ENCODE measurements at regions not wholly inside any gene's neighbourhood (a gene's known extent, or its start where the extent isn't known, plus 50 kb on each side); places are given as distances from the start of the nearest gene placed in this dataset.
A peak's percentile ranks its signal among the peaks of the same experiment; 100 is the strongest.

GRCh38 chr4:11495291-11495690 is 66.6 kb upstream of the HS3ST1 start:
- peaks cover 2 to 16% (median 11%) of the 10 kb centered on the region in 7 donors for H3K9me3 Mint-ChIP-seq
- H3K4me1 Mint-ChIP-seq, result no peaks in the 10 kb centered on the region
- ATAC-seq (ENCODE audit: low read depth in 2 of 2) (no peak), DNase-seq (no peak)
- no peak overlapping the region for H3K27ac Mint-ChIP-seq
- H3K4me3 Mint-ChIP-seq, result no peak overlapping the region
- H3K27me3 Mint-ChIP-seq, result peaks cover 0 to 9% (median 0%) of the 10 kb centered on the region in 3 donors
- peaks cover 4 to 8% of the 10 kb centered on the region in 2 donors for H3K36me3 Mint-ChIP-seq

- peaks cover 4 to 8% of the 10 kb centered on the region in 2 donors for H3K36me3 Mint-ChIP-seq
- H3K27ac Mint-ChIP-seq, result peak overlapping the region in 2 of 6 donors; percentile 27 to 35
- H3K9me3 Mint-ChIP-seq, result peaks cover 2 to 16% (median 11%) of the 10 kb centered on the region in 7 donors
- peaks cover 0 to 9% (median 0%) of the 10 kb centered on the region in 3 donors for H3K27me3 Mint-ChIP-seq
- DNase-seq, result no peak
- no peak overlapping the region for H3K4me3 Mint-ChIP-seq
- no peaks in the 10 kb centered on the region for H3K4me1 Mint-ChIP-seq
- ATAC-seq (ENCODE audit: low read depth in 2 of 2), result no peak
Observed at GRCh38 chr4:11494232-11494631, 65.5 kb upstream of the HS3ST1 start.

GRCh38 chr4:11489453-11490083 is 60.9 kb upstream of the HS3ST1 start:
- ATAC-seq (ENCODE audit: low read depth in 2 of 2), result no peak
- H3K4me1 Mint-ChIP-seq, result no peaks in the 10 kb centered on the region
- no peak overlapping the region for H3K4me3 Mint-ChIP-seq
- no peak overlapping the region for H3K27ac Mint-ChIP-seq
- H3K36me3 Mint-ChIP-seq, result no peaks in the 10 kb centered on the region
- H3K27me3 Mint-ChIP-seq, result peaks cover 0 to under 1% (median 0%) of the 10 kb centered on the region in 3 donors
- peaks cover 0 to 3% (median 0%) of the 10 kb centered on the region in 7 donors for H3K9me3 Mint-ChIP-seq
- no peak for DNase-seq

GRCh38 chr4:11488657-11489452 is 60.2 kb upstream of the HS3ST1 start:
- no peak for ATAC-seq (ENCODE audit: low read depth in 2 of 2)
- peaks cover 0 to 3% (median 0%) of the 10 kb centered on the region in 7 donors for H3K9me3 Mint-ChIP-seq

GRCh38 chr4:11487868-11488544 is 59.3 kb upstream of the HS3ST1 start:
- no peak overlapping the region for H3K27ac Mint-ChIP-seq
- no peak overlapping the region for H3K4me3 Mint-ChIP-seq
- no peaks in the 10 kb centered on the region for H3K4me1 Mint-ChIP-seq
- ATAC-seq (ENCODE audit: low read depth in 2 of 2) (no peak), DNase-seq (no peak)
- no peaks in the 10 kb centered on the region for H3K36me3 Mint-ChIP-seq
- no peaks in the 10 kb centered on the region for H3K27me3 Mint-ChIP-seq
- H3K9me3 Mint-ChIP-seq, result peaks cover 0 to 3% (median 0%) of the 10 kb centered on the region in 7 donors

More at GRCh38 chr4:11488657-11489452, 60.2 kb upstream of the HS3ST1 start:
- H3K27ac Mint-ChIP-seq, result no peak overlapping the region
- no peak overlapping the region for H3K4me3 Mint-ChIP-seq
- no peak for DNase-seq
- no peaks in the 10 kb centered on the region for H3K4me1 Mint-ChIP-seq
- no peaks in the 10 kb centered on the region for H3K36me3 Mint-ChIP-seq
- no peaks in the 10 kb centered on the region for H3K27me3 Mint-ChIP-seq

GRCh38 chr4:11487139-11487538 is 58.4 kb upstream of the HS3ST1 start:
- DNase-seq, result no peak
- H3K9me3 Mint-ChIP-seq, result no peaks in the 10 kb centered on the region
- H3K27ac Mint-ChIP-seq, result no peak overlapping the region
- ATAC-seq (ENCODE audit: low read depth in 2 of 2), result no peak
- H3K4me1 Mint-ChIP-seq, result no peaks in the 10 kb centered on the region
- no peak overlapping the region for H3K4me3 Mint-ChIP-seq
- no peaks in the 10 kb centered on the region for H3K36me3 Mint-ChIP-seq
- H3K27me3 Mint-ChIP-seq, result no peaks in the 10 kb centered on the region

GRCh38 chr4:11485926-11486325 is 57.2 kb upstream of the HS3ST1 start:
- Mint-ChIP-seq H3K27me3 (no peaks in the 10 kb centered on the region), H3K27ac (no peak overlapping the region), H3K9me3 (no peaks in the 10 kb centered on the region), H3K4me1 (no peaks in the 10 kb centered on the region), H3K36me3 (no peaks in the 10 kb centered on the region), H3K4me3 (no peak overlapping the region)
- ATAC-seq (ENCODE audit: low read depth in 2 of 2), result no peak
- DNase-seq, result no peak

GRCh38 chr4:11484531-11484930 is 55.8 kb upstream of the HS3ST1 start:
- Mint-ChIP-seq H3K4me1 (no peaks in the 10 kb centered on the region), H3K36me3 (no peaks in the 10 kb centered on the region), H3K27ac (no peak overlapping the region), H3K9me3 (no peaks in the 10 kb centered on the region), H3K27me3 (no peaks in the 10 kb centered on the region), H3K4me3 (no peak overlapping the region)
- no peak for ATAC-seq (ENCODE audit: low read depth in 2 of 2)
- no peak for DNase-seq

- no peak for DNase-seq
- no peak overlapping the region for H3K27ac Mint-ChIP-seq
- H3K4me3 Mint-ChIP-seq, result no peak overlapping the region
- no peaks in the 10 kb centered on the region for H3K27me3 Mint-ChIP-seq
- H3K9me3 Mint-ChIP-seq, result peaks cover 0 to 4% (median 0%) of the 10 kb centered on the region in 7 donors
- no peaks in the 10 kb centered on the region for H3K4me1 Mint-ChIP-seq
- no peaks in the 10 kb centered on the region for H3K36me3 Mint-ChIP-seq
- no peak for ATAC-seq (ENCODE audit: low read depth in 2 of 2)
Observed at GRCh38 chr4:11483046-11483445, 54.4 kb upstream of the HS3ST1 start.

GRCh38 chr4:11480683-11481082 is 52.0 kb upstream of the HS3ST1 start:
- DNase-seq, result no peak
- ATAC-seq (ENCODE audit: low read depth in 2 of 2), result no peak
- no peak overlapping the region for H3K27ac Mint-ChIP-seq
- no peaks in the 10 kb centered on the region for H3K4me1 Mint-ChIP-seq
- H3K36me3 Mint-ChIP-seq, result no peaks in the 10 kb centered on the region
- no peak overlapping the region for H3K4me3 Mint-ChIP-seq
- peaks cover 0 to 7% (median 2%) of the 10 kb centered on the region in 7 donors for H3K9me3 Mint-ChIP-seq
- H3K27me3 Mint-ChIP-seq, result no peaks in the 10 kb centered on the region
